HepG2 (cell line): ENCODE measurements at regions not wholly inside any gene's neighbourhood (a gene's known extent, or its start where the extent isn't known, plus 50 kb on each side); places are given as distances from the start of the nearest gene placed in this dataset.

Source experiments
- CERS6 ChIP-seq: sonication (generic); formaldehyde crosslinking; IDR thresholded peaks from 2 replicates; pipeline ENCODE4 v1.5.0; 2020; ENCODE audit warnings: missing genetic modification reagents
- KMT2A ChIP-seq: sonication (generic); formaldehyde crosslinking; IDR thresholded peaks from 2 replicates; pipeline ENCODE4 v1.4.0; 2020; ENCODE audit warnings: missing genetic modification reagents
- MBD4 ChIP-seq: IDR thresholded peaks from 2 replicates; pipeline ENCODE4 v1.6.1; 2012; ENCODE audit warnings: low read length, inconsistent platforms, borderline replicate concordance
- MLXIP ChIP-seq: sonication (generic); formaldehyde crosslinking; IDR thresholded peaks from 2 replicates; pipeline ENCODE4 v1.9.0; 2021; ENCODE audit warnings: missing genetic modification reagents, borderline replicate concordance
- NFATC3 ChIP-seq: sonication (generic); formaldehyde crosslinking; IDR thresholded peaks from 2 replicates; pipeline ENCODE4 v1.5.1; 2020; ENCODE audit warnings: mild to moderate bottlenecking, missing genetic modification reagents
- RBAK ChIP-seq: sonication (generic); formaldehyde crosslinking; IDR thresholded peaks from 2 replicates; pipeline ENCODE4 v1.5.1; 2020; ENCODE audit warnings: mild to moderate bottlenecking, missing genetic modification reagents
- RFX3 ChIP-seq: IDR thresholded peaks from 2 replicates; pipeline ENCODE4 v1.6.1; 2016; ENCODE audit warnings: missing biosample characterization, missing genetic modification reagents
- RFX5 ChIP-seq: IDR thresholded peaks from 2 replicates; pipeline ENCODE4 v1.6.1; 2011; ENCODE audit warnings: low read depth, low read length, improper control_type of control experiment
- SAFB2 ChIP-seq: sonication (generic); formaldehyde crosslinking; IDR thresholded peaks from 2 replicates; pipeline ENCODE4 v1.5.1; 2020; ENCODE audit warnings: missing genetic modification reagents, low read depth, mild to moderate bottlenecking, borderline replicate concordance
- SMAD1 ChIP-seq: sonication (generic); formaldehyde crosslinking; IDR thresholded peaks from 2 replicates; pipeline ENCODE4 v1.4.0; 2020; ENCODE audit warnings: missing genetic modification reagents, low read depth, mild to moderate bottlenecking, borderline replicate concordance
- SMC3 ChIP-seq: IDR thresholded peaks from 2 replicates; pipeline ENCODE4 v1.6.1; 2011; ENCODE audit warnings: low read length, improper control_type of control experiment
- SOX6 ChIP-seq, 2 experiments: fragments of 450-650 bp in 1 of 2; sonication (generic) in 1 of 2; formaldehyde crosslinking in 1 of 2; IDR thresholded peaks; 2 replicates each; pipeline versions ENCODE4 v1.4.0 to v1.6.1; 2017 to 2020; ENCODE audit warnings: antibody characterized with exemption in 1 of 2, mild to moderate bottlenecking in 1 of 2, missing genetic modification reagents in 1 of 2
- SRY ChIP-seq: sonication (generic); formaldehyde crosslinking; IDR thresholded peaks from 2 replicates; pipeline ENCODE4 v1.8.0; 2022; ENCODE audit warnings: mild to moderate bottlenecking, missing genetic modification reagents
- TAF1 ChIP-seq: sonication (generic); formaldehyde crosslinking; IDR thresholded peaks from 2 replicates; pipeline ENCODE4 v1.4.0; 2020; ENCODE audit warnings: missing genetic modification reagents
- TBL1XR1 ChIP-seq: fragments of 150-350 bp; IDR thresholded peaks from 2 replicates; pipeline ENCODE4 v1.6.1; 2014; ENCODE audit warnings: borderline replicate concordance, low read length; ENCODE audit not compliant: partially characterized antibody
- ZFP36 ChIP-seq: fragments of 150-350 bp; IDR thresholded peaks from 2 replicates; pipeline ENCODE4 v1.6.1; 2018; ENCODE audit warnings: borderline replicate concordance, low read length, low read depth; ENCODE audit not compliant: partially characterized antibody
- ZNF292 ChIP-seq: sonication (generic); formaldehyde crosslinking; IDR thresholded peaks from 2 replicates; pipeline ENCODE4 v1.8.1; 2022; ENCODE audit warnings: mild to moderate bottlenecking, low read depth, missing genetic modification reagents, borderline replicate concordance
- ZNF619 ChIP-seq: sonication (generic); formaldehyde crosslinking; IDR thresholded peaks from 2 replicates; pipeline ENCODE4 v1.4.0; 2020; ENCODE audit warnings: mild to moderate bottlenecking, missing genetic modification reagents
- ZNF652 ChIP-seq: IDR thresholded peaks from 2 replicates; pipeline ENCODE4 v1.6.1; 2016; ENCODE audit warnings: low read depth, borderline replicate concordance
- ZSCAN25 ChIP-seq: sonication (generic); formaldehyde crosslinking; IDR thresholded peaks from 2 replicates; pipeline ENCODE4 v1.8.0; 2022; ENCODE audit warnings: mild to moderate bottlenecking, missing genetic modification reagents
- TF ChIP-seq, protein P1 (sequence below): sonication (generic); formaldehyde crosslinking; IDR thresholded peaks from 2 replicates; pipeline ENCODE4 v1.9.0; 2021; ENCODE audit warnings: missing genetic modification reagents, borderline replicate concordance

- TF ChIP-seq MLXIP (CRISPR knock-in tag) (no peak), ZNF292 (CRISPR knock-in tag) (peak; percentile 68; the same call in 1 of the 2 replicates), RBAK (no peak), ZNF619 (no peak), SRY (CRISPR knock-in tag) (no peak), SOX6 (IDR thresholded peaks at IDR 0.05) (no peak), SOX6 (CRISPR knock-in tag; IDR thresholded peaks at IDR 0.05) (peak; percentile 31; the same call in 1 of the 2 replicates), TAF1 (CRISPR knock-in tag) (no peak), SMAD1 (CRISPR knock-in tag) (no peak), ZSCAN25 (CRISPR knock-in tag) (no peak), RFX3 (CRISPR knock-in tag) (no peak), ZFP36 (no peak), NFATC3 (CRISPR knock-in tag) (no peak), MBD4 (no peak), ZNF652 (CRISPR knock-in tag) (no peak), KMT2A (CRISPR knock-in tag) (no peak), RFX5 (no peak), CERS6 (CRISPR knock-in tag) (no peak), SMC3 (no peak), SAFB2 (CRISPR knock-in tag) (no peak), TBL1XR1 (peak; percentile 24)
- TF ChIP-seq, protein P1, sequence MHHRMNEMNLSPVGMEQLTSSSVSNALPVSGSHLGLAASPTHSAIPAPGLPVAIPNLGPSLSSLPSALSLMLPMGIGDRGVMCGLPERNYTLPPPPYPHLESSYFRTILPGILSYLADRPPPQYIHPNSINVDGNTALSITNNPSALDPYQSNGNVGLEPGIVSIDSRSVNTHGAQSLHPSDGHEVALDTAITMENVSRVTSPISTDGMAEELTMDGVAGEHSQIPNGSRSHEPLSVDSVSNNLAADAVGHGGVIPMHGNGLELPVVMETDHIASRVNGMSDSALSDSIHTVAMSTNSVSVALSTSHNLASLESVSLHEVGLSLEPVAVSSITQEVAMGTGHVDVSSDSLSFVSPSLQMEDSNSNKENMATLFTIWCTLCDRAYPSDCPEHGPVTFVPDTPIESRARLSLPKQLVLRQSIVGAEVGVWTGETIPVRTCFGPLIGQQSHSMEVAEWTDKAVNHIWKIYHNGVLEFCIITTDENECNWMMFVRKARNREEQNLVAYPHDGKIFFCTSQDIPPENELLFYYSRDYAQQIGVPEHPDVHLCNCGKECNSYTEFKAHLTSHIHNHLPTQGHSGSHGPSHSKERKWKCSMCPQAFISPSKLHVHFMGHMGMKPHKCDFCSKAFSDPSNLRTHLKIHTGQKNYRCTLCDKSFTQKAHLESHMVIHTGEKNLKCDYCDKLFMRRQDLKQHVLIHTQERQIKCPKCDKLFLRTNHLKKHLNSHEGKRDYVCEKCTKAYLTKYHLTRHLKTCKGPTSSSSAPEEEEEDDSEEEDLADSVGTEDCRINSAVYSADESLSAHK (CRISPR knock-in tag), result no peak
Measured at GRCh38 chr2:16050908-16051489, 110.6 kb downstream of the MYCN start (continued).
